ENCODE measurements at regions not wholly inside any gene's neighbourhood (a gene's known extent, or its start where the extent isn't known, plus 50 kb on each side); places are given as distances from the start of the nearest gene placed in this dataset.

DNA sequence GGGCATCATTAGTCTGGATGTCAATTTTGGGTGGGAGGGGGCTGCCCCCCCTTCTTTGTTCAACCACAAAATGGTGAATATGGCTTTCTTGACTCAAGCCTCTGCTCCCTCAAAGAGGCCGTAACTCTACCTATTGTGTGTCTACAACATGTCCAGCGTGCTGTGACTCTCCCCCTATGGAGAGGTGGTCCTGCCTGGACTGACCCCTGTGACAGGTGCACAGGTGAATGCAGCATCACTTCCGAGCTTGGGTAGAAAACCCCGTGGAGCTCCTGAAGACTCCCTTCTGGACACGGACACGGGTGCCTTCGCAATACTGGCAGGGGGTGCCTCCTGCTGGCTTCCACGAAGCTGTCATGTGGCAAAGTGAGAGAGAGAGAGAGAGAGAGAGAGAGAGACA, 397.8 kb downstream of the GALR1 start:
- H3K79me2 ChIP-seq (ENCODE audit: control insufficient read depth, low read length) = no peaks in the 10 kb centered on the region
- no peak overlapping the region for H3K27ac ChIP-seq (ENCODE audit: low read depth, low read length)
- no peak overlapping the region for H3K4me2 ChIP-seq (ENCODE audit: low read length)
- H4K20me1 ChIP-seq (ENCODE audit: control insufficient read depth, insufficient read depth, low read depth, low read length) = no peaks in the 10 kb centered on the region
- no peaks in the 10 kb centered on the region for H3K9me2 ChIP-seq (replicated peaks; ENCODE audit: control insufficient read depth, low read length)
- H3K27me3 ChIP-seq (ENCODE audit: control insufficient read depth, low read length) = no peaks in the 10 kb centered on the region
- no peaks in the 10 kb centered on the region for H3K9me3 ChIP-seq (ENCODE audit: control insufficient read depth, insufficient read depth, low read length)
- H3K36me3 ChIP-seq (ENCODE audit: control insufficient read depth, low read length) = no peaks in the 10 kb centered on the region
- no peaks in the 10 kb centered on the region for H3F3A ChIP-seq (ENCODE audit: control insufficient read depth, insufficient read depth)
- TF ChIP-seq, protein P1, sequence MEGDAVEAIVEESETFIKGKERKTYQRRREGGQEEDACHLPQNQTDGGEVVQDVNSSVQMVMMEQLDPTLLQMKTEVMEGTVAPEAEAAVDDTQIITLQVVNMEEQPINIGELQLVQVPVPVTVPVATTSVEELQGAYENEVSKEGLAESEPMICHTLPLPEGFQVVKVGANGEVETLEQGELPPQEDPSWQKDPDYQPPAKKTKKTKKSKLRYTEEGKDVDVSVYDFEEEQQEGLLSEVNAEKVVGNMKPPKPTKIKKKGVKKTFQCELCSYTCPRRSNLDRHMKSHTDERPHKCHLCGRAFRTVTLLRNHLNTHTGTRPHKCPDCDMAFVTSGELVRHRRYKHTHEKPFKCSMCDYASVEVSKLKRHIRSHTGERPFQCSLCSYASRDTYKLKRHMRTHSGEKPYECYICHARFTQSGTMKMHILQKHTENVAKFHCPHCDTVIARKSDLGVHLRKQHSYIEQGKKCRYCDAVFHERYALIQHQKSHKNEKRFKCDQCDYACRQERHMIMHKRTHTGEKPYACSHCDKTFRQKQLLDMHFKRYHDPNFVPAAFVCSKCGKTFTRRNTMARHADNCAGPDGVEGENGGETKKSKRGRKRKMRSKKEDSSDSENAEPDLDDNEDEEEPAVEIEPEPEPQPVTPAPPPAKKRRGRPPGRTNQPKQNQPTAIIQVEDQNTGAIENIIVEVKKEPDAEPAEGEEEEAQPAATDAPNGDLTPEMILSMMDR (IDR thresholded peaks at IDR 0.05; ENCODE audit: low read depth, low read length, poor library complexity, severe bottlenecking) = no peak
- no peak for TF ChIP-seq EZH2phosphoT487 (IDR thresholded peaks at IDR 0.05; ENCODE audit: borderline replicate concordance, low read length)
- H3K4me1 ChIP-seq (ENCODE audit: control insufficient read depth, low read length) = no peaks in the 10 kb centered on the region
- H3K4me3 ChIP-seq (ENCODE audit: low read length) = no peak overlapping the region

DNA sequence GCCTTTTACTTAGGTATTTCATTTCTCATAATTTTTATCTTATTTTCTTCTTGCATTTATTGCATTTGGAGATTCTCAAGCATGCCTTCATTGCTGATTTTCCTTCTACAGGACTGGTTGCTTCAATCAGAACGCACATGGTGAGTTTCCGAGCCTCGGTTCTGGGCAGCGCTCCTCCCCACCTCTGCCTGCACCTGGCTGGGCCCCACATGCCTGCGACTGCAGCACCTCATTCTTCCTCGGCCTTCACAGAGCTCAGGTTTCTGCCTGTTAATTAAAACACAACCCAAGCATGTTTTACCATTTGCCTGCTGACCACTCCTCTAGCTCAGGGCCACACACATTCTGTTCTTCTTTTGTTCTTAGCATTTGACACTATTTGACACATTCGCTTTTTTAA, 398.8 kb downstream of the GALR1 start:
- H3K27ac ChIP-seq (ENCODE audit: low read depth, low read length) = no peak overlapping the region
- no peaks in the 10 kb centered on the region for H3F3A ChIP-seq (ENCODE audit: control insufficient read depth, insufficient read depth)
- no peaks in the 10 kb centered on the region for H3K27me3 ChIP-seq (ENCODE audit: control insufficient read depth, low read length)
- H3K4me2 ChIP-seq (ENCODE audit: low read length) = no peak overlapping the region
- TF ChIP-seq, protein P1 (IDR thresholded peaks at IDR 0.05; ENCODE audit: low read depth, low read length, poor library complexity, severe bottlenecking) = no peak
- no peak for TF ChIP-seq EZH2phosphoT487 (IDR thresholded peaks at IDR 0.05; ENCODE audit: borderline replicate concordance, low read length)
- H3K4me3 ChIP-seq (ENCODE audit: low read length) = no peak overlapping the region
- H3K79me2 ChIP-seq (ENCODE audit: control insufficient read depth, low read length) = no peaks in the 10 kb centered on the region
- no peaks in the 10 kb centered on the region for H3K36me3 ChIP-seq (ENCODE audit: control insufficient read depth, low read length)
- no peaks in the 10 kb centered on the region for H4K20me1 ChIP-seq (ENCODE audit: control insufficient read depth, insufficient read depth, low read depth, low read length)
- no peaks in the 10 kb centered on the region for H3K4me1 ChIP-seq (ENCODE audit: control insufficient read depth, low read length)
- no peaks in the 10 kb centered on the region for H3K9me2 ChIP-seq (replicated peaks; ENCODE audit: control insufficient read depth, low read length)
- H3K9me3 ChIP-seq (ENCODE audit: control insufficient read depth, insufficient read depth, low read length) = no peaks in the 10 kb centered on the region

DNA sequence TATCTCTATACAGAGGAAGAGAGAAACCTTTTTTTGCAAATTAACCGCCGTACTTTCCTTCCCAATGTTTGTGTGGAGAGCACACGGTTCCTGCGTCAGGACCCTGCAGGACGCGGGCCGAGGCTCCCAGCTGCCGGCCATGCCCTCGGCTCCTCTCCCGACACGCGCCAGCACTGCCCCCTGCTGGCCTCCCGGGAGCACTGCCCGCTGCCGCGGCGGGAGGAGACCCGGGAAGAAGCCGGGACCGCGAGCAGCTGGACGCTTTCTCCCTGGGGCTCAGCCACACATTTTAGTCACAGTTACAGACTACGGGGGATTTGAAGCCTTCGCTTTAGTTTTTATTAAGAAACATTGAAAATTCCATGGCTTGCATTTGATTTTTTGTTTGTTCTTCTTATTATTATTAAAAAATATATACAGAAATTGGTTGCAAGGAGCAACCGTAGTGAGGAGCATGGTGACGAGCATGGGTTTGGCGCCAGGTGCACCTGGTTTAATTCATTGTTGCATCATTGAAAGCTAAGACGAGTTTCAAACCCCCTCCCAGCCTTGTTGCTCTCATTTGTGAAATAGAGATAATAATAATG, 401.2 kb downstream of the GALR1 start:
- TF ChIP-seq, protein P1 (IDR thresholded peaks at IDR 0.05; ENCODE audit: low read depth, low read length, poor library complexity, severe bottlenecking) = peak; percentile 80
- no peak for TF ChIP-seq EZH2phosphoT487 (IDR thresholded peaks at IDR 0.05; ENCODE audit: borderline replicate concordance, low read length)
- Histone ChIP-seq H3K4me1 (ENCODE audit: control insufficient read depth, low read length) (no peaks in the 10 kb centered on the region), H3K9me2 (replicated peaks; ENCODE audit: control insufficient read depth, low read length) (no peaks in the 10 kb centered on the region), H3K9me3 (ENCODE audit: control insufficient read depth, insufficient read depth, low read length) (no peaks in the 10 kb centered on the region), H3K4me2 (ENCODE audit: low read length) (no peak overlapping the region), H3K27ac (ENCODE audit: low read depth, low read length) (no peak overlapping the region), H3K79me2 (ENCODE audit: control insufficient read depth, low read length) (no peaks in the 10 kb centered on the region), H4K20me1 (ENCODE audit: control insufficient read depth, insufficient read depth, low read depth, low read length) (no peaks in the 10 kb centered on the region), H3K4me3 (ENCODE audit: low read length) (no peak overlapping the region), H3K27me3 (ENCODE audit: control insufficient read depth, low read length) (no peaks in the 10 kb centered on the region), H3F3A (ENCODE audit: control insufficient read depth, insufficient read depth) (no peaks in the 10 kb centered on the region), H3K36me3 (ENCODE audit: control insufficient read depth, low read length) (no peaks in the 10 kb centered on the region)
